H1 (cell line): ENCODE measurements at regions not wholly inside any gene's neighbourhood (a gene's known extent, or its start where the extent isn't known, plus 50 kb on each side); places are given as distances from the start of the nearest gene placed in this dataset.
A peak's percentile ranks its signal among the peaks of the same experiment; 100 is the strongest.

Source experiments
- CTCF ChIA-PET: fragments of 300-600 bp; sonication (Branson Sonifier 250); formaldehyde crosslinking; loops from one replicate; lab custom pipeline; 2021; ENCODE audit not compliant: partially characterized antibody; lab: Charles Lee
- POLR2A ChIA-PET: fragments of 300-600 bp; sonication (Branson Sonifier 250); formaldehyde crosslinking; loops from one replicate; lab custom pipeline; 2021; ENCODE audit warnings: inconsistent platforms; ENCODE audit not compliant: partially characterized antibody; lab: Charles Lee
- DNase-seq, 2 experiments: peaks; one replicate each; pipeline versions ENCODE4 v3.0.0 to v3.0.0-alpha.2; 2010 to 2022; ENCODE audit warnings: low spot score in 2 of 2, low read depth in 1 of 2, mixed read lengths in 1 of 2
- FAIRE-seq: peaks from 2 replicates; lab custom pipeline; 2011; peaks lifted over from hg19 to GRCh38; lab: Jason Lieb, UNC
- H2AFZ ChIP-seq: 2 replicates; pipeline ENCODE4 v1.8.1; 2012; ENCODE audit warnings: low read length, inconsistent platforms
- H2AK5ac ChIP-seq: 2 replicates; pipeline ENCODE4 v1.6.1; 2013; ENCODE audit warnings: low read depth, low read length
- H2BK120ac ChIP-seq: replicated peaks from 2 replicates; pipeline ENCODE3; 2013; ENCODE audit warnings: low read depth, low read length, inconsistent platforms
- H2BK12ac ChIP-seq: 2 replicates; pipeline ENCODE4 v1.6.1; 2013; ENCODE audit warnings: low read depth, low read length
- H2BK15ac ChIP-seq: 2 replicates; pipeline ENCODE4 v1.6.1; 2013; ENCODE audit warnings: low read length
- H2BK20ac ChIP-seq: 2 replicates; pipeline ENCODE4 v1.6.1; 2013; ENCODE audit warnings: low read length
- H2BK5ac ChIP-seq: 2 replicates; pipeline ENCODE4 v1.6.1; 2013; ENCODE audit warnings: low read depth, low read length
- H3K14ac ChIP-seq: 2 replicates; pipeline ENCODE4 v1.6.1; 2013; ENCODE audit warnings: inconsistent platforms; ENCODE audit not compliant: insufficient read length
- H3K18ac ChIP-seq: 2 replicates; pipeline ENCODE4 v1.6.1; 2013; ENCODE audit warnings: low read length; ENCODE audit errors: extremely low read depth
- H3K23ac ChIP-seq: 2 replicates; pipeline ENCODE4 v1.6.1; 2013; ENCODE audit warnings: inconsistent platforms; ENCODE audit not compliant: insufficient read length
- H3K23me2 ChIP-seq: 2 replicates; pipeline ENCODE4 v1.6.1; 2013; ENCODE audit warnings: low read depth, low read length
- H3K27ac ChIP-seq: 2 replicates; pipeline ENCODE4 v1.6.1; 2011; ENCODE audit warnings: low read depth, low read length, inconsistent platforms
- H3K27me3 ChIP-seq, 4 experiments: replicated peaks in 1 of 4; 1 replicate in 1 of 4; 2 replicates in 3 of 4; pipeline versions ENCODE4 v1.6.1 to v1.8.1; 2011 to 2013; ENCODE audit warnings: low read length in 3 of 4, mild to moderate bottlenecking in 3 of 4, inconsistent platforms in 2 of 4, mixed read lengths in 2 of 4, moderate library complexity in 1 of 4; ENCODE audit not compliant: control insufficient read depth in 3 of 4, insufficient read depth in 3 of 4; ENCODE audit errors: extremely low read depth in 1 of 4
- H3K36me3 ChIP-seq, 4 experiments: 2 replicates each; pipeline versions ENCODE4 v1.6.1 to v1.8.1; 2011 to 2013; ENCODE audit warnings: mild to moderate bottlenecking in 4 of 4, low read length in 3 of 4, moderate library complexity in 2 of 4, control low read depth in 1 of 4, inconsistent platforms in 1 of 4; ENCODE audit not compliant: insufficient read depth in 4 of 4, control insufficient read depth in 2 of 4
- H3K4ac ChIP-seq: replicated peaks from 2 replicates; pipeline ENCODE3; 2013; ENCODE audit warnings: low read length, low read depth, mixed read lengths, inconsistent platforms; ENCODE audit not compliant: insufficient read length
- H3K4me1 ChIP-seq, 4 experiments: replicated peaks in 1 of 4; 1 replicate in 1 of 4; 2 replicates in 3 of 4; pipeline versions ENCODE4 v1.6.1 to v1.8.1; 2011 to 2013; ENCODE audit warnings: low read length in 3 of 4, inconsistent platforms in 2 of 4, mixed read lengths in 1 of 4; ENCODE audit not compliant: insufficient read depth in 4 of 4, control insufficient read depth in 3 of 4
- H3K4me2 ChIP-seq, 2 experiments: 2 replicates each; pipeline versions ENCODE4 v1.6.1 to v1.8.1; 2011 to 2013; ENCODE audit warnings: low read depth in 2 of 2, low read length in 2 of 2, control low read depth in 1 of 2, inconsistent platforms in 1 of 2, mild to moderate bottlenecking in 1 of 2; ENCODE audit not compliant: insufficient read depth in 1 of 2
- H3K4me3 ChIP-seq, 4 experiments: fragments of 200-600, 300-600 bp in 1 of 4; sonication (generic), shearing (Covaris generic), sonication (Bioruptor Twin) in 1 of 4; 2 replicates each; pipeline versions ENCODE4 v1.5.1 to v1.8.1; 2011 to 2016; ENCODE audit warnings: low read length in 4 of 4, low read depth in 3 of 4, control low read depth in 2 of 4, inconsistent platforms in 2 of 4, mild to moderate bottlenecking in 2 of 4, mixed read lengths in 1 of 4, moderate library complexity in 1 of 4; ENCODE audit not compliant: insufficient read depth in 2 of 4; ENCODE audit errors: extremely low read depth in 1 of 4
- H3K56ac ChIP-seq: replicated peaks from 2 replicates; pipeline ENCODE3; 2013; ENCODE audit warnings: low read depth, mild to moderate bottlenecking, mixed read lengths, low read length, inconsistent platforms; ENCODE audit not compliant: insufficient read length
- H3K79me1 ChIP-seq: 2 replicates; pipeline ENCODE4 v1.6.1; 2013; ENCODE audit warnings: low read depth, low read length, control low read depth
- H3K79me2 ChIP-seq, 2 experiments: 2 replicates each; pipeline versions ENCODE4 v1.6.1 to v1.8.1; 2012 to 2013; ENCODE audit warnings: low read length in 2 of 2, mild to moderate bottlenecking in 2 of 2, inconsistent platforms in 1 of 2; ENCODE audit not compliant: insufficient read depth in 2 of 2, control insufficient read depth in 1 of 2
- H3K9ac ChIP-seq, 4 experiments: replicated peaks in 1 of 4; 1 replicate in 1 of 4; 2 replicates in 3 of 4; pipeline versions ENCODE4 v1.6.1 to v1.8.1; 2011 to 2013; ENCODE audit warnings: low read depth in 3 of 4, low read length in 3 of 4, control low read depth in 2 of 4, mild to moderate bottlenecking in 2 of 4, moderate library complexity in 2 of 4, inconsistent platforms in 1 of 4; ENCODE audit errors: extremely low read depth in 1 of 4
- H3K9me3 ChIP-seq, 2 experiments: 2 replicates each; pipeline versions ENCODE4 v1.6.1 to v1.8.1; 2012 to 2013; ENCODE audit warnings: mild to moderate bottlenecking in 2 of 2, moderate library complexity in 2 of 2, control low read depth in 1 of 2, inconsistent platforms in 1 of 2, low read depth in 1 of 2, low read length in 1 of 2, mixed read lengths in 1 of 2; ENCODE audit not compliant: insufficient read depth in 2 of 2
- H4K20me1 ChIP-seq, 2 experiments: replicated peaks in 1 of 2; 2 replicates each; pipeline versions ENCODE3 to v1.8.1; 2011 to 2013; ENCODE audit warnings: inconsistent platforms in 2 of 2, low read length in 2 of 2, mild to moderate bottlenecking in 1 of 2; ENCODE audit not compliant: insufficient read depth in 2 of 2, control insufficient read depth in 1 of 2
- H4K5ac ChIP-seq: 2 replicates; pipeline ENCODE4 v1.6.1; 2013; ENCODE audit warnings: low read length, low read depth, mixed read lengths, inconsistent platforms; ENCODE audit not compliant: insufficient read length
- H4K8ac ChIP-seq: 2 replicates; pipeline ENCODE4 v1.8.0; 2013; ENCODE audit warnings: mild to moderate bottlenecking, moderate library complexity, low read length, inconsistent platforms; ENCODE audit not compliant: insufficient read depth; ENCODE audit errors: extremely low read depth
- H4K91ac ChIP-seq: replicated peaks from 2 replicates; pipeline ENCODE3; 2013; ENCODE audit warnings: low read length, mixed read lengths, inconsistent platforms; ENCODE audit not compliant: insufficient read length
- ATF2 ChIP-seq: IDR thresholded peaks from 2 replicates; pipeline ENCODE4 v1.6.1; 2012; ENCODE audit warnings: low read length, inconsistent platforms
- GABPA ChIP-seq: IDR thresholded peaks from 2 replicates; pipeline ENCODE4 v1.6.1; 2011; ENCODE audit warnings: mild to moderate bottlenecking, low read length, moderate library complexity, borderline replicate concordance; ENCODE audit not compliant: insufficient read depth
- JUND ChIP-seq: IDR thresholded peaks from 2 replicates; pipeline ENCODE4 v1.6.1; 2011; ENCODE audit warnings: mild to moderate bottlenecking, improper control_type of control experiment, low read length
- KDM5A ChIP-seq: fragments of 200-600 bp; IDR thresholded peaks from 2 replicates; pipeline ENCODE4 v1.7.1; 2012; ENCODE audit warnings: mild to moderate bottlenecking, low read length, inconsistent platforms, mixed read lengths
- MAX ChIP-seq: IDR thresholded peaks from 2 replicates; pipeline ENCODE4 v1.6.1; 2012; ENCODE audit warnings: inconsistent platforms
- NRF1 ChIP-seq: IDR thresholded peaks from 2 replicates; pipeline ENCODE4 v1.6.1; 2011; ENCODE audit warnings: mild to moderate bottlenecking, low read depth, low read length, improper control_type of control experiment
- RNF2 ChIP-seq: fragments of 200-900, 300-1000 bp; sonication (generic); IDR thresholded peaks from 2 replicates; pipeline ENCODE4 v1.7.1; 2016; ENCODE audit warnings: borderline replicate concordance, low read depth, mild to moderate bottlenecking, antibody characterized with exemption, low read length; ENCODE audit not compliant: poor library complexity, severe bottlenecking; ENCODE audit errors: missing control alignments
- SIRT6 ChIP-seq: IDR thresholded peaks from one replicate; pipeline ENCODE4 v1.7.1; 2012; ENCODE audit warnings: low read length, inconsistent platforms
- SUZ12 ChIP-seq: fragments of 200-600 bp; sonication (generic); IDR thresholded peaks from 2 replicates; pipeline ENCODE4 v1.6.1; 2012; ENCODE audit warnings: mild to moderate bottlenecking, inconsistent platforms, low read length, moderate library complexity, mixed read lengths
- TAF1 ChIP-seq: IDR thresholded peaks from 2 replicates; pipeline ENCODE4 v1.6.1; 2011; ENCODE audit warnings: mild to moderate bottlenecking, low read depth, low read length
- TCF12 ChIP-seq: IDR thresholded peaks from 2 replicates; pipeline ENCODE4 v1.6.1; 2011; ENCODE audit warnings: low read depth, mild to moderate bottlenecking, low read length
- WGBS, 2 experiments: shearing (Covaris generic) in 1 of 2; methylation state at CpG; one replicate each; pipeline versions ENCODE4 v1.1.6 to v1.1.7; 2013 to 2015; ENCODE audit warnings: low lambda C conversion rate in 2 of 2, mixed read lengths in 2 of 2, inconsistent platforms in 1 of 2, low coverage in 1 of 2, missing lambda C conversion rate in 1 of 2; ENCODE audit not compliant: insufficient replicate concordance in 2 of 2, insufficient coverage in 1 of 2, insufficient read length in 1 of 2; ENCODE audit errors: extremely low coverage in 1 of 2, missing lambda C conversion rate in 1 of 2; 5-methylcytosine and 5-hydroxymethylcytosine counted together

DNA sequence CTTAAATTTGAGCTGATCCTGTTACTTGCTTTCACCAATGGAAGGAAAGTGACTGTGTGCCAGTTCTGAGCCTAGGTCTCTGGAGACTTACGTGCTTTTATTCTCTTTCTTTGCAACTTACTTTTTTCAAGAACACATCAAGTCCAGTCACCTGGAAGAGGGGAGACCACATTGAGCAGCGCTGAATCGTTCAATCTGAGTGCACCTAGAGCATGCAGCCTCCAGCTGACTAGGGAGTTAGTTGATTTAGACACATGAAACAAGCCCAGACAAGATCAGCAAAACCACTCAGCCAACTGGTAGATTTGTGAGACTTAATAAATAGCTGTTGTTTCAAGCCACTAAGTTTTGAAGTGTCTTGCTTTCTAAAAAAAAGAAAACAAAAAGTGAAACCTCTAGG is 1014.8 kb upstream of the FBXO33 start:
- no peak for DNase-seq
- WGBS, 2 experiments, result 90% methylated on average over 3 of the region's 3 CpGs; no CpG with 5 or more reads in 1 of the 2 experiments
- FAIRE-seq, result no peak

More for the DNA sequence above, 1014.8 kb upstream of the FBXO33 start:
- Histone ChIP-seq H3K79me2 (no peaks in the 10 kb centered on the region), H3K14ac (no peak overlapping the region), H3K36me3 (no peaks in the 10 kb centered on the region), H4K20me1 (no peaks in the 10 kb centered on the region), H3K4ac (no peak overlapping the region), H3K23ac (no peak overlapping the region), H3K27ac (no peak overlapping the region), H2BK20ac (no peak overlapping the region), H3K27me3 (no peaks in the 10 kb centered on the region), H2BK5ac (no peak overlapping the region), H3K4me3 (no peak overlapping the region), H2AFZ (peak overlapping the region; percentile 98), H3K4me2 (no peak overlapping the region), H2BK15ac (no peak overlapping the region), H3K56ac (no peak overlapping the region), H2AK5ac (no peak overlapping the region), H3K18ac (no peak overlapping the region), H2BK12ac (no peak overlapping the region), H4K91ac (no peak overlapping the region), H3K9me3 (no peaks in the 10 kb centered on the region), H4K8ac (no peak overlapping the region), H3K23me2 (no peaks in the 10 kb centered on the region), H4K5ac (no peak overlapping the region), H2BK120ac (no peak overlapping the region), H3K4me1 (no peaks in the 10 kb centered on the region), H3K79me1 (no peaks in the 10 kb centered on the region), H3K9ac (no peak overlapping the region)
- no peak for TF ChIP-seq TAF1
- no peak for TF ChIP-seq SIRT6
- no peak for TF ChIP-seq TCF12
- no peak for TF ChIP-seq SUZ12
- no peak for TF ChIP-seq ATF2
- no peak for TF ChIP-seq RNF2
- TF ChIP-seq MAX, result no peak
- no peak for TF ChIP-seq JUND
- TF ChIP-seq GABPA, result no peak
- TF ChIP-seq KDM5A, result no peak
- TF ChIP-seq NRF1, result no peak
- ChIA-PET CTCF (no interaction called here), POLR2A (no interaction called here)
